K562 (cell line): ENCODE measurements at regions not wholly inside any gene's neighbourhood (a gene's known extent, or its start where the extent isn't known, plus 50 kb on each side); places are given as distances from the start of the nearest gene placed in this dataset.

Experiments
- CTCF ChIP-seq, 3 experiments: IDR thresholded peaks in 2 of 3; conservative IDR thresholded peaks in 1 of 3; 2 replicates each; pipeline ENCODE4 v1.5.1; 2011 to 2012; ENCODE audit warnings: low read length in 3 of 3, mild to moderate bottlenecking in 3 of 3, control low read depth in 2 of 3, improper control_type of control experiment in 1 of 3, inconsistent platforms in 1 of 3, low read depth in 1 of 3, mixed read lengths in 1 of 3, moderate library complexity in 1 of 3; ENCODE audit not compliant: insufficient read depth in 2 of 3
- KDM2B ChIP-seq: fragments of 250-450 bp; sonication (Bioruptor Pico); IDR thresholded peaks from 2 replicates; pipeline ENCODE4 v1.8.0; 2021; ENCODE audit warnings: mild to moderate bottlenecking, moderate library complexity
- MBD1 ChIP-seq: fragments of 250-450 bp; sonication (Bioruptor Pico); IDR thresholded peaks from 2 replicates; pipeline ENCODE4 v1.8.0; 2022; ENCODE audit warnings: inconsistent platforms
- MCM3 ChIP-seq: fragments of 450-650 bp; IDR thresholded peaks from 2 replicates; pipeline ENCODE4 v1.6.1; 2016
- NUFIP1 ChIP-seq: fragments of 450-650 bp; IDR thresholded peaks from 2 replicates; pipeline ENCODE4 v1.6.1; 2018; ENCODE audit not compliant: partially characterized antibody
- RBFOX2 ChIP-seq: fragments of 200-400 bp; formaldehyde crosslinking; IDR thresholded peaks from 2 replicates; pipeline ENCODE4 v1.6.1; 2017; ENCODE audit warnings: low read depth, mild to moderate bottlenecking, low read length, moderate library complexity
- SAP30 ChIP-seq: fragments of 200-600 bp; sonication (generic); IDR thresholded peaks from 2 replicates; pipeline ENCODE4 v1.6.1; 2012; ENCODE audit warnings: borderline replicate concordance, low read depth, mild to moderate bottlenecking, moderate library complexity, low read length, control low read depth, inconsistent platforms; ENCODE audit not compliant: insufficient read depth, poor library complexity, severe bottlenecking
- STAT5B ChIP-seq: fragments of 250-450 bp; sonication (Bioruptor Pico); IDR thresholded peaks from 2 replicates; pipeline ENCODE4 v1.8.0; 2021; ENCODE audit warnings: mild to moderate bottlenecking, inconsistent platforms
- ZNF12 ChIP-seq: sonication (generic); formaldehyde crosslinking; IDR thresholded peaks from 2 replicates; pipeline ENCODE4 v1.4.0; 2020; ENCODE audit warnings: mild to moderate bottlenecking, missing genetic modification reagents
- ZNF384 ChIP-seq: IDR thresholded peaks from 2 replicates; pipeline ENCODE4 v1.6.1; 2012; ENCODE audit warnings: low read depth, low read length, improper control_type of control experiment
- ZNF785 ChIP-seq: fragments of 250-450 bp; sonication (Bioruptor Pico); IDR thresholded peaks from 2 replicates; pipeline ENCODE4 v1.4.0; 2020; ENCODE audit warnings: mild to moderate bottlenecking
- ZSCAN29 ChIP-seq: fragments of 450-650 bp; IDR thresholded peaks from 2 replicates; pipeline ENCODE4 v1.6.1; 2017

- TF ChIP-seq ZNF785, result no peak
- no peak for TF ChIP-seq SAP30
- TF ChIP-seq MCM3, result no peak
- TF ChIP-seq ZNF384, result no peak
- no peak for TF ChIP-seq ZNF12 (CRISPR knock-in tag)
- 0 out of 2 replicates have a peak, but pooled peaks have one; percentile 24 for TF ChIP-seq RBFOX2
- TF ChIP-seq ZSCAN29, result no peak
- TF ChIP-seq STAT5B (CRISPR knock-in tag), result no peak
- no peak for TF ChIP-seq CTCF (IDR thresholded peaks at IDR 0.05 in 2 of 3, conservative IDR thresholded peaks at IDR 0.05 in 1 of 3; ENCODE audit: insufficient read depth in 2 of 3, low read depth in 1 of 3, low read length in 3 of 3)
- TF ChIP-seq MBD1 (CRISPR knock-in tag), result no peak
- no peak for TF ChIP-seq NUFIP1
- TF ChIP-seq KDM2B (CRISPR knock-in tag), result no peak
Observed at GRCh38 chr1:30229960-30230359, 493.4 kb downstream of the MATN1 start (continued).
